HepG2 (cell line): ENCODE measurements at regions not wholly inside any gene's neighbourhood (a gene's known extent, or its start where the extent isn't known, plus 50 kb on each side); places are given as distances from the start of the nearest gene placed in this dataset.
A peak's percentile ranks its signal among the peaks of the same experiment; 100 is the strongest.

Experiments
- ARNT ChIP-seq: fragments of 450-650 bp; IDR thresholded peaks from 2 replicates; pipeline ENCODE4 v1.6.1; 2017
- FOXO4 ChIP-seq: sonication (generic); formaldehyde crosslinking; conservative IDR thresholded peaks from 2 replicates; pipeline ENCODE4 v1.8.1; 2023; ENCODE audit warnings: missing genetic modification reagents
- HIVEP1 ChIP-seq: sonication (generic); formaldehyde crosslinking; IDR thresholded peaks from 2 replicates; pipeline ENCODE4 v1.4.0; 2020; ENCODE audit warnings: mild to moderate bottlenecking, missing genetic modification reagents
- NR2F6 ChIP-seq, 2 experiments: IDR thresholded peaks; 2 replicates each; pipeline ENCODE4 v1.6.1; 2016; ENCODE audit warnings: antibody characterized with exemption in 1 of 2, mild to moderate bottlenecking in 1 of 2
- PCBP1 ChIP-seq: fragments of 200-400 bp; formaldehyde crosslinking; IDR thresholded peaks from 2 replicates; pipeline ENCODE4 v1.6.1; 2017; ENCODE audit warnings: mild to moderate bottlenecking, low read depth, low read length, borderline replicate concordance
- RFX5 ChIP-seq: IDR thresholded peaks from 2 replicates; pipeline ENCODE4 v1.6.1; 2011; ENCODE audit warnings: low read depth, low read length, improper control_type of control experiment
- RNF2 ChIP-seq: fragments of 450-650 bp; conservative IDR thresholded peaks from 2 replicates; pipeline ENCODE4 v1.6.1; 2016; ENCODE audit warnings: low read depth
- ZBTB26 ChIP-seq: IDR thresholded peaks from 2 replicates; pipeline ENCODE4 v1.6.1; 2016; ENCODE audit warnings: missing compliant biosample characterization, missing genetic modification reagents, borderline replicate concordance
- ZFAT ChIP-seq: sonication (generic); formaldehyde crosslinking; conservative IDR thresholded peaks from 2 replicates; pipeline ENCODE4 v1.8.1; 2023; ENCODE audit warnings: missing genetic modification reagents, inconsistent platforms
- ZFP37 ChIP-seq: sonication (generic); formaldehyde crosslinking; IDR thresholded peaks from 2 replicates; pipeline ENCODE4 v1.4.0; 2020; ENCODE audit warnings: missing genetic modification reagents, borderline replicate concordance
- ZNF136 ChIP-seq: sonication (generic); formaldehyde crosslinking; IDR thresholded peaks from 2 replicates; pipeline ENCODE4 v1.8.1; 2022; ENCODE audit warnings: low read depth, mild to moderate bottlenecking, moderate library complexity, missing genetic modification reagents
- ZNF276 ChIP-seq: sonication (generic); formaldehyde crosslinking; IDR thresholded peaks from 2 replicates; pipeline ENCODE4 v1.4.0; 2020; ENCODE audit warnings: mild to moderate bottlenecking, low read depth, missing genetic modification reagents
- ZNF33B ChIP-seq: sonication (generic); formaldehyde crosslinking; IDR thresholded peaks from 2 replicates; pipeline ENCODE4 v1.5.1; 2020; ENCODE audit warnings: mild to moderate bottlenecking, missing genetic modification reagents
- ZNF383 ChIP-seq: sonication (generic); formaldehyde crosslinking; IDR thresholded peaks from 2 replicates; pipeline ENCODE4 v1.4.0; 2020; ENCODE audit warnings: missing genetic modification reagents, mild to moderate bottlenecking, borderline replicate concordance
- ZNF597 ChIP-seq: sonication (generic); formaldehyde crosslinking; IDR thresholded peaks from 2 replicates; pipeline ENCODE4 v1.5.0; 2020; ENCODE audit warnings: missing genetic modification reagents
- ZNF605 ChIP-seq: sonication (generic); formaldehyde crosslinking; IDR thresholded peaks from 2 replicates; pipeline ENCODE4 v1.8.0; 2022; ENCODE audit warnings: mild to moderate bottlenecking, missing genetic modification reagents
- ZNF609 ChIP-seq: sonication (generic); formaldehyde crosslinking; IDR thresholded peaks from 2 replicates; pipeline ENCODE4 v1.4.0; 2020; ENCODE audit warnings: mild to moderate bottlenecking, missing genetic modification reagents, borderline replicate concordance
- ZNF766 ChIP-seq: sonication (generic); formaldehyde crosslinking; IDR thresholded peaks from 2 replicates; pipeline ENCODE4 v1.5.0; 2020; ENCODE audit warnings: missing genetic modification reagents, borderline replicate concordance
- ZNF781 ChIP-seq: sonication (generic); formaldehyde crosslinking; IDR thresholded peaks from 2 replicates; pipeline ENCODE4 v1.5.1; 2020; ENCODE audit warnings: borderline replicate concordance, mild to moderate bottlenecking, missing genetic modification reagents; ENCODE audit errors: not compliant biosample characterization
- ZSCAN20 ChIP-seq: sonication (generic); formaldehyde crosslinking; IDR thresholded peaks from 2 replicates; pipeline ENCODE4 v1.4.0; 2020; ENCODE audit warnings: missing genetic modification reagents, mild to moderate bottlenecking, borderline replicate concordance

- no peak for TF ChIP-seq ZNF609 (CRISPR knock-in tag)
- peak; percentile 66 for TF ChIP-seq ZNF781 (CRISPR knock-in tag)
- TF ChIP-seq ZNF597: no peak
- TF ChIP-seq ZNF33B: no peak
- peak; percentile 80; the same call in 1 of the 2 replicates for TF ChIP-seq ZBTB26 (CRISPR knock-in tag)
- peak; percentile 50; the same call in 1 of the 2 replicates for TF ChIP-seq ZNF605 (CRISPR knock-in tag)
- TF ChIP-seq HIVEP1 (CRISPR knock-in tag): 0 out of 2 replicates have a peak, but pooled peaks have one; percentile 70
- no peak for TF ChIP-seq RFX5
- peak; percentile 57; the same call in 1 of the 2 replicates for TF ChIP-seq ZFAT (CRISPR knock-in tag)
- TF ChIP-seq ZSCAN20: no peak
- 0 out of 2 replicates have a peak, but pooled peaks have one; percentile 70 for TF ChIP-seq ZNF276
- no peak for TF ChIP-seq PCBP1
- TF ChIP-seq ARNT: no peak
- peak; percentile 81 for TF ChIP-seq ZFP37 (CRISPR knock-in tag)
- TF ChIP-seq ZNF136 (CRISPR knock-in tag): no peak
- TF ChIP-seq FOXO4 (CRISPR knock-in tag): no peak
- TF ChIP-seq NR2F6 (IDR thresholded peaks at IDR 0.05): no peak
- TF ChIP-seq NR2F6 (CRISPR knock-in tag; IDR thresholded peaks at IDR 0.05): 0 out of 2 replicates have a peak, but pooled peaks have one; percentile 2
- TF ChIP-seq ZNF383: no peak
- TF ChIP-seq ZNF766: peak; percentile 86; the same call in 1 of the 2 replicates
- TF ChIP-seq RNF2: no peak
These were observed 70.9 kb downstream of the HFE start (continued) for GRCh38 chr6:26158076-26158580.
